A549 (cell line): ENCODE measurements at regions not wholly inside any gene's neighbourhood (a gene's known extent, or its start where the extent isn't known, plus 50 kb on each side); places are given as distances from the start of the nearest gene placed in this dataset.

Source experiments
- ATAC-seq, 2 experiments: fragments of 200-7000 bp in 1 of 2; fragments of >200 bp in 1 of 2; cut with Nextera tagmentation in 1 of 2; cut with Tn5 transposase in 1 of 2; 3 replicates each; pipeline versions ENCODE4 v1.8.0 to v1.9.1; 2018 to 2020; ENCODE audit warnings: mild to moderate bottlenecking in 1 of 2, moderate library complexity in 1 of 2
- CTCF ChIA-PET: fragments of 300-600 bp; sonication (Branson Sonifier 250); formaldehyde crosslinking; extraction: SDS; loops from one replicate; lab custom pipeline; 2021; ENCODE audit warnings: antibody characterized with exemption, inconsistent platforms; lab: Yijun Ruan, JAX
- POLR2A ChIA-PET: fragments of 350-600 bp; formaldehyde crosslinking; extraction: SDS; loops from one replicate; lab custom pipeline; 2021; ENCODE audit warnings: antibody characterized with exemption, inconsistent platforms; lab: Yijun Ruan, JAX
- DNase-seq, 2 experiments: peaks; one replicate each; pipeline versions ENCODE4 v3.0.0 to v3.0.0-alpha.2; 2011 to 2016; ENCODE audit warnings: low read depth in 1 of 2, low spot score in 1 of 2
- FAIRE-seq: peaks from 2 replicates; lab custom pipeline; 2011; peaks lifted over from hg19 to GRCh38; lab: Jason Lieb, UNC
- H3K27ac ChIP-seq, 2 experiments: fragments of >200 bp; sonication (Bioruptor Twin); formaldehyde crosslinking; 3 replicates each; pipeline ENCODE4 v1.5.1; 2016 to 2017
- H3K4me1 ChIP-seq: fragments of >200 bp; sonication (Bioruptor Twin); formaldehyde crosslinking; 3 replicates; pipeline ENCODE4 v1.6.1; 2016
- H3K4me2 ChIP-seq: fragments of >200 bp; sonication (Bioruptor Twin); formaldehyde crosslinking; 3 replicates; pipeline ENCODE4 v1.6.1; 2016
- H3K4me3 ChIP-seq: fragments of >200 bp; sonication (Bioruptor Twin); formaldehyde crosslinking; 3 replicates; pipeline ENCODE4 v1.5.1; 2016
- H3K9me3 ChIP-seq: fragments of >200 bp; sonication (Bioruptor Twin); formaldehyde crosslinking; 3 replicates; pipeline ENCODE4 v1.6.1; 2016
- BHLHE40 ChIP-seq: IDR thresholded peaks from 2 replicates; pipeline ENCODE4 v1.6.1; 2012; ENCODE audit warnings: low read depth, low read length, inconsistent platforms
- CBX2 ChIP-seq: fragments of 200-600 bp; sonication (generic); IDR thresholded peaks from 2 replicates; pipeline ENCODE4 v1.6.1; 2016; ENCODE audit warnings: low read depth, mild to moderate bottlenecking, borderline replicate concordance
- CBX8 ChIP-seq: fragments of 200-600 bp; sonication (generic); IDR thresholded peaks from 2 replicates; pipeline ENCODE4 v1.6.1; 2016
- CEBPB ChIP-seq, 2 experiments: fragments of >200 bp in 1 of 2; sonication (Bioruptor Twin) in 1 of 2; formaldehyde crosslinking in 1 of 2; IDR thresholded peaks; 2 replicates each; pipeline ENCODE4 v1.6.1; 2012 to 2016
- EHF ChIP-seq: fragments of 250-450 bp; sonication (Bioruptor Pico); IDR thresholded peaks from 2 replicates; pipeline ENCODE4 v1.5.0; 2020; ENCODE audit warnings: mild to moderate bottlenecking
- EHMT2 ChIP-seq: fragments of 200-600 bp; sonication (generic); IDR thresholded peaks from 2 replicates; pipeline ENCODE4 v1.6.1; 2016; ENCODE audit warnings: antibody characterized with exemption, low read depth, mild to moderate bottlenecking, moderate library complexity
- ESRRA ChIP-seq: fragments of 150-350 bp; IDR thresholded peaks from 2 replicates; pipeline ENCODE4 v1.6.1; 2014; ENCODE audit warnings: mild to moderate bottlenecking, low read length, borderline replicate concordance
- HEYL ChIP-seq: fragments of 250-450 bp; sonication (Bioruptor Pico); IDR thresholded peaks from 2 replicates; pipeline ENCODE4 v1.8.0; 2021; ENCODE audit warnings: mild to moderate bottlenecking, moderate library complexity
- KDM1A ChIP-seq: fragments of 200-600 bp; sonication (generic); IDR thresholded peaks from 2 replicates; pipeline ENCODE4 v1.6.1; 2016; ENCODE audit warnings: low read depth, mild to moderate bottlenecking
- MAZ ChIP-seq: fragments of 150-350 bp; IDR thresholded peaks from 2 replicates; pipeline ENCODE4 v1.6.1; 2014; ENCODE audit warnings: antibody characterized with exemption, low read depth, low read length, borderline replicate concordance
- MYC ChIP-seq: IDR thresholded peaks from 2 replicates; pipeline ENCODE4 v1.6.1; 2012; ENCODE audit warnings: mild to moderate bottlenecking, inconsistent platforms, low read length, improper control_type of control experiment, borderline replicate concordance
- PHF8 ChIP-seq: fragments of 200-600 bp; sonication (generic); IDR thresholded peaks from 2 replicates; pipeline ENCODE4 v1.6.1; 2016; ENCODE audit warnings: low read depth, mild to moderate bottlenecking, antibody characterized with exemption, moderate library complexity, borderline replicate concordance
- RAD21 ChIP-seq, 2 experiments: fragments of >200 bp in 1 of 2; sonication (Bioruptor Twin) in 1 of 2; formaldehyde crosslinking in 1 of 2; IDR thresholded peaks in 1 of 2; conservative IDR thresholded peaks in 1 of 2; 2 replicates in 1 of 2; 3 replicates in 1 of 2; pipeline ENCODE4 v1.6.1; 2012 to 2018; ENCODE audit warnings: inconsistent platforms in 1 of 2
- RCOR1 ChIP-seq: fragments of 150-350 bp; IDR thresholded peaks from 2 replicates; pipeline ENCODE4 v1.6.1; 2014; ENCODE audit warnings: antibody characterized with exemption, low read length, low read depth
- SREBF2 ChIP-seq: fragments of 450-650 bp; IDR thresholded peaks from 2 replicates; pipeline ENCODE4 v1.6.1; 2014; ENCODE audit warnings: mild to moderate bottlenecking, moderate library complexity
- TFCP2L1 ChIP-seq: fragments of 250-450 bp; sonication (Bioruptor Pico); IDR thresholded peaks from 2 replicates; pipeline ENCODE4 v1.5.0; 2021; ENCODE audit warnings: mild to moderate bottlenecking
- WGBS: methylation state at CpG from one replicate; pipeline ENCODE4 v1.1.6; 2017; ENCODE audit errors: missing lambda C conversion rate; 5-methylcytosine and 5-hydroxymethylcytosine counted together
- TF ChIP-seq, protein P1 (sequence below): fragments of >200 bp; sonication (Bioruptor Twin); formaldehyde crosslinking; IDR thresholded peaks from 2 replicates; pipeline ENCODE4 v1.6.1; 2016
- TF ChIP-seq, protein P2 (sequence below): fragments of >200 bp; sonication (Bioruptor Twin); formaldehyde crosslinking; IDR thresholded peaks from 3 replicates; pipeline ENCODE4 v1.5.1; 2016
- TF ChIP-seq, protein P3 (sequence below): fragments of >200 bp; sonication (Bioruptor Twin); formaldehyde crosslinking; IDR thresholded peaks from 3 replicates; pipeline ENCODE4 v1.6.1; 2016
- TF ChIP-seq, protein P4 (sequence below): fragments of 200-600 bp; sonication (generic); IDR thresholded peaks from 2 replicates; pipeline ENCODE4 v1.6.1; 2016; ENCODE audit warnings: antibody characterized with exemption, mild to moderate bottlenecking, moderate library complexity
- TF ChIP-seq, protein P5 (sequence below): fragments of 150-350 bp; IDR thresholded peaks from 2 replicates; pipeline ENCODE4 v1.6.1; 2014; ENCODE audit warnings: low read depth, mild to moderate bottlenecking, low read length

DNA sequence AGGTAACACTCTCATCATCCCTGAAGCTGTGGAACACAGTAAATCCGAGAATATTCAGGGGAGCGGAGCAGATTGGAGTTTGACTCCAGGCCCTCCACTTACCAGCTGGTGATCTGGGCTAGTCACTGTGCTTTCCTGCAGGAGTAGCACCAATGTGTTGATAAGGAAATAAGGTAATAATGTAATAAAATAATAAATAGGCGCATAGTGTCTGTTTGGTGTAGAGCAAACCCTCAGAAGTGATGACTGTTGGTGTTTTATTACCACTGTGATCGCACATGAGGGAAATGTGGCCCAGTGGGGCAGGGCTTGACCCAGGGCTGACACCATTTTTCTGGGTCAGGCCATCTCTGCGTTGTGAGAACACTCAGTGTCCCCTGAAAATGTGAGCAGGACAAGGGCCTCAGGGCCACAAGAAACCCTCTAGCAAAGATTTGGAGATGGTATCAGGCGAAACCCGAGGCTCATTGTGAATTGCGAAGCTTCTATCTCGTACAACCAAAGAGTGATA, 563.9 kb upstream of the B3GAT1 start:
- FAIRE-seq = no peak
- 46% methylated on average over 9 of the region's 9 CpGs for WGBS
- no peaks in the 10 kb centered on the region for H3K9me3 ChIP-seq
- no peak for DNase-seq
- H3K4me3 ChIP-seq = no peak overlapping the region
- ChIA-PET POLR2A (no interaction called here), CTCF (no interaction called here)
- ATAC-seq = no peak
- TF ChIP-seq, protein P1, sequence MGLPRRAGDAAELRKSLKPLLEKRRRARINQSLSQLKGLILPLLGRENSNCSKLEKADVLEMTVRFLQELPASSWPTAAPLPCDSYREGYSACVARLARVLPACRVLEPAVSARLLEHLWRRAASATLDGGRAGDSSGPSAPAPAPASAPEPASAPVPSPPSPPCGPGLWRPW = no peak
- TF ChIP-seq TFCP2L1 (CRISPR knock-in tag) (no peak), RAD21 (conservative IDR thresholded peaks at IDR 0.05 in 1 of 2, IDR thresholded peaks at IDR 0.05 in 1 of 2) (no peak), HEYL (CRISPR knock-in tag) (no peak)
- TF ChIP-seq, protein P2, sequence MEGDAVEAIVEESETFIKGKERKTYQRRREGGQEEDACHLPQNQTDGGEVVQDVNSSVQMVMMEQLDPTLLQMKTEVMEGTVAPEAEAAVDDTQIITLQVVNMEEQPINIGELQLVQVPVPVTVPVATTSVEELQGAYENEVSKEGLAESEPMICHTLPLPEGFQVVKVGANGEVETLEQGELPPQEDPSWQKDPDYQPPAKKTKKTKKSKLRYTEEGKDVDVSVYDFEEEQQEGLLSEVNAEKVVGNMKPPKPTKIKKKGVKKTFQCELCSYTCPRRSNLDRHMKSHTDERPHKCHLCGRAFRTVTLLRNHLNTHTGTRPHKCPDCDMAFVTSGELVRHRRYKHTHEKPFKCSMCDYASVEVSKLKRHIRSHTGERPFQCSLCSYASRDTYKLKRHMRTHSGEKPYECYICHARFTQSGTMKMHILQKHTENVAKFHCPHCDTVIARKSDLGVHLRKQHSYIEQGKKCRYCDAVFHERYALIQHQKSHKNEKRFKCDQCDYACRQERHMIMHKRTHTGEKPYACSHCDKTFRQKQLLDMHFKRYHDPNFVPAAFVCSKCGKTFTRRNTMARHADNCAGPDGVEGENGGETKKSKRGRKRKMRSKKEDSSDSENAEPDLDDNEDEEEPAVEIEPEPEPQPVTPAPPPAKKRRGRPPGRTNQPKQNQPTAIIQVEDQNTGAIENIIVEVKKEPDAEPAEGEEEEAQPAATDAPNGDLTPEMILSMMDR = no peak
- no peak overlapping the region for H3K27ac ChIP-seq
- no peaks in the 10 kb centered on the region for H3K4me1 ChIP-seq
- no peak overlapping the region for H3K4me2 ChIP-seq

DNA sequence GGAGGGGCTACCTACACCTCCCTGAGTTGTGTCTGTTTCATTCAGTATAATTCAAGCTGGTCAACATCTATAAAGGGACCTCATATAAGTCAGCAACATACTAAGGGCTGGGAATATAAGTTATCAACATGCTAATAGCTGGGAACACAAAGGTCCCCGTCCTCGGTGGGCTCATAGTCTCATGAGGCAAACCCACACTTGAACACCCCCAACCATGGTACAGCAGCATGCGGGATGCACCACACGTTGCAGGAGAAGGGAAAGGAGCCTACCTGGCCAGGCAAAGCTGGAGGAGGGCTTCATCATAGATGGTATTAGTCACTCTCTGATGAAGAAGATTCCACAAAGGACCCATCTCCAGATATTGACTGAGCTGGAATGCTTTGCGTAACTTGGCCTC, 561.8 kb upstream of the B3GAT1 start:
- no peaks in the 10 kb centered on the region for H3K9me3 ChIP-seq
- 30% methylated on average over 5 of the region's 5 CpGs for WGBS
- no peak for DNase-seq
- CTCF ChIA-PET = no interaction called here
- no peak for ATAC-seq
- POLR2A ChIA-PET = no interaction called here
- no peak overlapping the region for H3K27ac ChIP-seq
- TF ChIP-seq SREBF2 (no peak), ESRRA (no peak), PHF8 (no peak), CBX2 (no peak), EHMT2 (no peak), HEYL (CRISPR knock-in tag) (no peak), CEBPB (IDR thresholded peaks at IDR 0.05) (no peak)
- TF ChIP-seq, protein P2 = no peak
- TF ChIP-seq, protein P3, sequence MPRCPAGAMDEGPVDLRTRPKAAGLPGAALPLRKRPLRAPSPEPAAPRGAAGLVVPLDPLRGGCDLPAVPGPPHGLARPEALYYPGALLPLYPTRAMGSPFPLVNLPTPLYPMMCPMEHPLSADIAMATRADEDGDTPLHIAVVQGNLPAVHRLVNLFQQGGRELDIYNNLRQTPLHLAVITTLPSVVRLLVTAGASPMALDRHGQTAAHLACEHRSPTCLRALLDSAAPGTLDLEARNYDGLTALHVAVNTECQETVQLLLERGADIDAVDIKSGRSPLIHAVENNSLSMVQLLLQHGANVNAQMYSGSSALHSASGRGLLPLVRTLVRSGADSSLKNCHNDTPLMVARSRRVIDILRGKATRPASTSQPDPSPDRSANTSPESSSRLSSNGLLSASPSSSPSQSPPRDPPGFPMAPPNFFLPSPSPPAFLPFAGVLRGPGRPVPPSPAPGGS = no peak
- TF ChIP-seq, all 56 proteins: peak for 0
- no peak for FAIRE-seq
- Histone ChIP-seq H3K4me1 (no peaks in the 10 kb centered on the region), H3K4me2 (no peak overlapping the region), H3K4me3 (no peak overlapping the region)

DNA sequence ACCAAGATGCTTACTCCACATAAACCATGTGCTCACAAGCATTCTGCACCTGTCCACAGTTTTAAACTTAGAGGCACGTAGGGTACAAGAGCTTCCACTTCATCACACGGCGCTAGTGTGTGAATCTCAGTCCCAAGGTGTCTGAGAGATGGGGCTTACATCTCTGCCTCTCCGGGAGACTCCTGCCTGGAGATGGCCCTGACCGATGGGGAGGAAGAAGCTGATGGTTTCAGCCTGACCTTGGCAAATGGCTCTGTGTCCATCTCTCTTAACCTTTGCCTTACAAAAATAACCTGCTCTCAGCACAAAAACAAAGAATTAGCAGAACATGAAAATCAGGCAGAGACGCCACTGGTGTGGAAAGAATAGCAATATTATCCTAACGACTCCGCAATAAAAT, 559.3 kb upstream of the B3GAT1 start:
- DNase-seq (no peak), FAIRE-seq (no peak), ATAC-seq (no peak)
- ChIA-PET POLR2A (no interaction called here), CTCF (no interaction called here)
- TF ChIP-seq RCOR1 (no peak), MYC (no peak), PHF8 (no peak), MAZ (no peak), KDM1A (no peak), BHLHE40 (no peak), CBX2 (no peak), CBX8 (no peak), EHF (CRISPR knock-in tag) (no peak), SREBF2 (no peak)
- TF ChIP-seq, protein P4, sequence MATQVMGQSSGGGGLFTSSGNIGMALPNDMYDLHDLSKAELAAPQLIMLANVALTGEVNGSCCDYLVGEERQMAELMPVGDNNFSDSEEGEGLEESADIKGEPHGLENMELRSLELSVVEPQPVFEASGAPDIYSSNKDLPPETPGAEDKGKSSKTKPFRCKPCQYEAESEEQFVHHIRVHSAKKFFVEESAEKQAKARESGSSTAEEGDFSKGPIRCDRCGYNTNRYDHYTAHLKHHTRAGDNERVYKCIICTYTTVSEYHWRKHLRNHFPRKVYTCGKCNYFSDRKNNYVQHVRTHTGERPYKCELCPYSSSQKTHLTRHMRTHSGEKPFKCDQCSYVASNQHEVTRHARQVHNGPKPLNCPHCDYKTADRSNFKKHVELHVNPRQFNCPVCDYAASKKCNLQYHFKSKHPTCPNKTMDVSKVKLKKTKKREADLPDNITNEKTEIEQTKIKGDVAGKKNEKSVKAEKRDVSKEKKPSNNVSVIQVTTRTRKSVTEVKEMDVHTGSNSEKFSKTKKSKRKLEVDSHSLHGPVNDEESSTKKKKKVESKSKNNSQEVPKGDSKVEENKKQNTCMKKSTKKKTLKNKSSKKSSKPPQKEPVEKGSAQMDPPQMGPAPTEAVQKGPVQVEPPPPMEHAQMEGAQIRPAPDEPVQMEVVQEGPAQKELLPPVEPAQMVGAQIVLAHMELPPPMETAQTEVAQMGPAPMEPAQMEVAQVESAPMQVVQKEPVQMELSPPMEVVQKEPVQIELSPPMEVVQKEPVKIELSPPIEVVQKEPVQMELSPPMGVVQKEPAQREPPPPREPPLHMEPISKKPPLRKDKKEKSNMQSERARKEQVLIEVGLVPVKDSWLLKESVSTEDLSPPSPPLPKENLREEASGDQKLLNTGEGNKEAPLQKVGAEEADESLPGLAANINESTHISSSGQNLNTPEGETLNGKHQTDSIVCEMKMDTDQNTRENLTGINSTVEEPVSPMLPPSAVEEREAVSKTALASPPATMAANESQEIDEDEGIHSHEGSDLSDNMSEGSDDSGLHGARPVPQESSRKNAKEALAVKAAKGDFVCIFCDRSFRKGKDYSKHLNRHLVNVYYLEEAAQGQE = no peak
- TF ChIP-seq, protein P5, sequence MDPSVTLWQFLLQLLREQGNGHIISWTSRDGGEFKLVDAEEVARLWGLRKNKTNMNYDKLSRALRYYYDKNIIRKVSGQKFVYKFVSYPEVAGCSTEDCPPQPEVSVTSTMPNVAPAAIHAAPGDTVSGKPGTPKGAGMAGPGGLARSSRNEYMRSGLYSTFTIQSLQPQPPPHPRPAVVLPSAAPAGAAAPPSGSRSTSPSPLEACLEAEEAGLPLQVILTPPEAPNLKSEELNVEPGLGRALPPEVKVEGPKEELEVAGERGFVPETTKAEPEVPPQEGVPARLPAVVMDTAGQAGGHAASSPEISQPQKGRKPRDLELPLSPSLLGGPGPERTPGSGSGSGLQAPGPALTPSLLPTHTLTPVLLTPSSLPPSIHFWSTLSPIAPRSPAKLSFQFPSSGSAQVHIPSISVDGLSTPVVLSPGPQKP = no peak
- Histone ChIP-seq H3K4me2 (no peak overlapping the region), H3K4me3 (no peak overlapping the region), H3K27ac (no peak overlapping the region), H3K9me3 (no peaks in the 10 kb centered on the region), H3K4me1 (no peaks in the 10 kb centered on the region)
- WGBS = 16% methylated on average over 6 of the region's 8 CpGs
